ENCODE measurements at regions not wholly inside any gene's neighbourhood (a gene's known extent, or its start where the extent isn't known, plus 50 kb on each side); places are given as distances from the start of the nearest gene placed in this dataset.

- POLR2A ChIA-PET, result no interaction called here
Measured at GRCh38 chr1:14375226-14375625, 223.3 kb upstream of the KAZN start.

GRCh38 chr1:14377386-14377785, 221.1 kb upstream of the KAZN start:
- peaks cover 5% of the 10 kb centered on the region; the same call in 1 of the 2 replicates for H3K27me3 Mint-ChIP-seq (ENCODE audit: low read depth)
- POLR2A ChIA-PET, result interaction anchor here (0.5 kb wide), 1 partner anchor 339 kb away, joined by 3 read pairs; no protein-coding TSS in a partner anchor
- CTCF ChIA-PET, result interaction anchor here (0.8 kb wide), 1 partner anchor 264 kb away, joined by 3 read pairs; no protein-coding TSS in a partner anchor
- TF ChIP-seq ZNF281 (CRISPR knock-in tag; IDR thresholded peaks at IDR 0.05) (no peak), KAT7 (CRISPR knock-in tag; IDR thresholded peaks at IDR 0.05; ENCODE audit: borderline replicate concordance) (no peak), ESRRA (CRISPR knock-in tag; IDR thresholded peaks at IDR 0.05; ENCODE audit: borderline replicate concordance) (no peak), IRF2 (CRISPR knock-in tag; IDR thresholded peaks at IDR 0.05; ENCODE audit: borderline replicate concordance, low read depth) (no peak), ZNF263 (CRISPR knock-in tag; IDR thresholded peaks at IDR 0.05; ENCODE audit: low read depth) (no peak)
- TF ChIP-seq, protein P1, sequence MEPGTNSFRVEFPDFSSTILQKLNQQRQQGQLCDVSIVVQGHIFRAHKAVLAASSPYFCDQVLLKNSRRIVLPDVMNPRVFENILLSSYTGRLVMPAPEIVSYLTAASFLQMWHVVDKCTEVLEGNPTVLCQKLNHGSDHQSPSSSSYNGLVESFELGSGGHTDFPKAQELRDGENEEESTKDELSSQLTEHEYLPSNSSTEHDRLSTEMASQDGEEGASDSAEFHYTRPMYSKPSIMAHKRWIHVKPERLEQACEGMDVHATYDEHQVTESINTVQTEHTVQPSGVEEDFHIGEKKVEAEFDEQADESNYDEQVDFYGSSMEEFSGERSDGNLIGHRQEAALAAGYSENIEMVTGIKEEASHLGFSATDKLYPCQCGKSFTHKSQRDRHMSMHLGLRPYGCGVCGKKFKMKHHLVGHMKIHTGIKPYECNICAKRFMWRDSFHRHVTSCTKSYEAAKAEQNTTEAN (CRISPR knock-in tag; IDR thresholded peaks at IDR 0.05), result no peak

More at GRCh38 chr1:14375226-14375625, 223.3 kb upstream of the KAZN start:
- Mint-ChIP-seq H3K9me3 (peaks cover 3% of the 10 kb centered on the region), H3K27ac (no peak overlapping the region), H3K36me3 (no peaks in the 10 kb centered on the region), H3K27me3 (ENCODE audit: low read depth) (peaks cover 3% of the 10 kb centered on the region; the same call in 1 of the 2 replicates), H3K4me1 (peaks cover 37% of the 10 kb centered on the region), H3K4me3 (no peak overlapping the region)
- TF ChIP-seq KAT7 (CRISPR knock-in tag; IDR thresholded peaks at IDR 0.05; ENCODE audit: borderline replicate concordance) (no peak), ESRRA (CRISPR knock-in tag; IDR thresholded peaks at IDR 0.05; ENCODE audit: borderline replicate concordance) (no peak), OVOL2 (CRISPR knock-in tag; IDR thresholded peaks at IDR 0.05; ENCODE audit: borderline replicate concordance) (no peak), TEAD1 (CRISPR knock-in tag; IDR thresholded peaks at IDR 0.05) (no peak), TEAD4 (CRISPR knock-in tag; IDR thresholded peaks at IDR 0.05) (no peak), CREB1 (CRISPR knock-in tag; IDR thresholded peaks at IDR 0.05) (no peak), NR3C1 (CRISPR knock-in tag; conservative IDR thresholded peaks at IDR 0.05; ENCODE audit: low read depth) (no peak), ZNF425 (CRISPR knock-in tag; conservative IDR thresholded peaks at IDR 0.05) (no peak), SMAD3 (CRISPR knock-in tag; IDR thresholded peaks at IDR 0.05; ENCODE audit: borderline replicate concordance) (no peak), HMGA2 (CRISPR knock-in tag; IDR thresholded peaks at IDR 0.05) (no peak), EMX1 (CRISPR knock-in tag; IDR thresholded peaks at IDR 0.05) (no peak), ZNF281 (CRISPR knock-in tag; IDR thresholded peaks at IDR 0.05) (no peak), ZNF138 (CRISPR knock-in tag; conservative IDR thresholded peaks at IDR 0.05) (no peak), ERG (CRISPR knock-in tag; IDR thresholded peaks at IDR 0.05) (no peak), MXD4 (CRISPR knock-in tag; IDR thresholded peaks at IDR 0.05; ENCODE audit: borderline replicate concordance) (no peak)
- TF ChIP-seq, protein P2, sequence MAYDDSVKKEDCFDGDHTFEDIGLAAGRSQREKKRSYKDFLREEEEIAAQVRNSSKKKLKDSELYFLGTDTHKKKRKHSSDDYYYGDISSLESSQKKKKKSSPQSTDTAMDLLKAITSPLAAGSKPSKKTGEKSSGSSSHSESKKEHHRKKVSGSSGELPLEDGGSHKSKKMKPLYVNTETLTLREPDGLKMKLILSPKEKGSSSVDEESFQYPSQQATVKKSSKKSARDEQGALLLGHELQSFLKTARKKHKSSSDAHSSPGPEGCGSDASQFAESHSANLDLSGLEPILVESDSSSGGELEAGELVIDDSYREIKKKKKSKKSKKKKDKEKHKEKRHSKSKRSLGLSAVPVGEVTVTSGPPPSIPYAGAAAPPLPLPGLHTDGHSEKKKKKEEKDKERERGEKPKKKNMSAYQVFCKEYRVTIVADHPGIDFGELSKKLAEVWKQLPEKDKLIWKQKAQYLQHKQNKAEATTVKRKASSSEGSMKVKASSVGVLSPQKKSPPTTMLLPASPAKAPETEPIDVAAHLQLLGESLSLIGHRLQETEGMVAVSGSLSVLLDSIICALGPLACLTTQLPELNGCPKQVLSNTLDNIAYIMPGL (CRISPR knock-in tag; IDR thresholded peaks at IDR 0.05), result no peak
- CTCF ChIA-PET, result no interaction called here
- ATAC-seq (no peak), DNase-seq (ENCODE audit: low spot score) (no peak)

More at GRCh38 chr1:14377386-14377785, 221.1 kb upstream of the KAZN start:
- H3K27ac Mint-ChIP-seq, result no peak overlapping the region
- peaks cover 21% of the 10 kb centered on the region for H3K9me3 Mint-ChIP-seq
- ATAC-seq (no peak), DNase-seq (ENCODE audit: low spot score) (no peak)
- H3K36me3 Mint-ChIP-seq, result 0 out of 2 replicates have a peak, but pooled peaks cover 2% of the 10 kb centered on the region
- peaks cover 18% of the 10 kb centered on the region for H3K4me1 Mint-ChIP-seq
- no peak overlapping the region for H3K4me3 Mint-ChIP-seq
